ENCODE measurements at regions not wholly inside any gene's neighbourhood (a gene's known extent, or its start where the extent isn't known, plus 50 kb on each side); places are given as distances from the start of the nearest gene placed in this dataset.

GRCh38 chr2:111673526-111673925 lies 210.5 kb downstream of the ANAPC1 start:
- H3K4me3 ChIP-seq (ENCODE audit: low read depth, low read length) = no peak overlapping the region
- no peak for DNase-seq (ENCODE audit: low read depth)
- TF ChIP-seq MYC (IDR thresholded peaks at IDR 0.05; ENCODE audit: low read depth, low read length) (no peak), CTCF (IDR thresholded peaks at IDR 0.05; ENCODE audit: low read depth, low read length) (no peak), POLR2A (IDR thresholded peaks at IDR 0.05; ENCODE audit: extremely low read depth, insufficient read length) (no peak)
- TF ChIP-seq, protein P1, sequence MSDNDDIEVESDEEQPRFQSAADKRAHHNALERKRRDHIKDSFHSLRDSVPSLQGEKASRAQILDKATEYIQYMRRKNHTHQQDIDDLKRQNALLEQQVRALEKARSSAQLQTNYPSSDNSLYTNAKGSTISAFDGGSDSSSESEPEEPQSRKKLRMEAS (IDR thresholded peaks at IDR 0.05; ENCODE audit: low read depth, low read length) = no peak

DNA sequence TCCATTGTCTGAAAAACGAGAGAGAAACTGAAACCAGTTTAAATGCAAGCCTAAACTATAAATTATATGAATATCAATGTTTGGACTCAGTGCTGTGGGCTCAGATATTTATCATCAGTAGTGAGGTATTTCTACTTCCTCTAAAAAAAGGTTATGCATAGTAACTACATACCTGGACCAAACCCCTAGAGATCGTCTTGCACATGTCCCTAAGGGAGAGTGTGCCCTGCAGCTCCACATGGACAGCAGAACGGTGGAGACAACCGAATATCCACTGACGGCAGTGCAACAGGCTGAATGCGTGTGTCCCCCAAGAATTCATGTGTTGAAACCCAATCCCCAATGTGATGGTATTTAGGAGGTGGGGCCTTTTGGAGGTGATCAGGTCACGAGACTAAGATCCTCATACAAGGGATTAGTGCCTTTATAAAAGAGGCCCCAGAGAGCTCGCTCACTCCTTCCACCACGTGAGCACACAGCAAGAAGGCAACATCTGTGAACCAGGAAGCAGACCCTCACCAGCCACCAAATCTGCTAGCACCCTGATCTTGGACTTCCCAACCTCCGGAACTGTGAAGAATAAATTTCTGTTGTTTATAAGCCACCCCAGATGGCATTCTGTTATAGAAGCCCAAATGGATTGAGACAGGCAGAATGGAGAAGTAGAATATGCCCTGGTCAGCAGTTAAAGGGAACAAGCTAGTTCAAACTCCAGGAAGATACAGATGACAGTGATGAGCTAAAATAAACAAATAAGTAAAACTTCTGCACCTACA lies 208.4 kb downstream of the ANAPC1 start:
- TF ChIP-seq CTCF (IDR thresholded peaks at IDR 0.05; ENCODE audit: low read depth, low read length) = no peak
- TF ChIP-seq, protein P1 (IDR thresholded peaks at IDR 0.05; ENCODE audit: low read depth, low read length) = no peak
- no peak for TF ChIP-seq MYC (IDR thresholded peaks at IDR 0.05; ENCODE audit: low read depth, low read length)
- no peak for TF ChIP-seq POLR2A (IDR thresholded peaks at IDR 0.05; ENCODE audit: extremely low read depth, insufficient read length)
- H3K4me3 ChIP-seq (ENCODE audit: low read depth, low read length) = no peak overlapping the region
- DNase-seq (ENCODE audit: low read depth) = no peak

DNA sequence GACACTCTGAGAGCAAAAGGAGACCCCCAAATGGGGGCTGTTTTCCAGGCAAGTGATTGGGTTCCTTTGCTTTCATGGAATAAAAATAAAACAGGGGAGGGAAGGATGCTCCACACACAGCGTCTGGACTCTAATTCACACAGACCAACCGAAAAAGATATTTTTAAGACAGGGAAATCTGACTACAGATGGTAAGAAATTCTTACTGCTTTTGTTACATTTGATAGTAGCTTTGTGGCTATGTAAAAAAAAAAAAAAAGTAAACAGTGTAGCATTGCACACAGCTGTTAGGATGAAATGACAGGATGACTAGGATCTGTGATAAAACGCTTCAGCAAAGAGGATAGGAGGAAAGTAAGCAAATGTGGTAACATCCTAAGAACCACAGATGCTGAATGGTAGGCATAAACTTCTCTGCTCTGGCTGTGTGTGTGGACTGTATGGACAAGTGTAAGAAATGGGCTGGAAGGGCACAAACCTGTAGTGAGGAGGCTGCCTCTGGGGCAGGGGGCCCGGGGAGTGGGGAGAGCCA lies 207.6 kb downstream of the ANAPC1 start:
- H3K4me3 ChIP-seq (ENCODE audit: low read depth, low read length) = no peak overlapping the region
- no peak for TF ChIP-seq CTCF (IDR thresholded peaks at IDR 0.05; ENCODE audit: low read depth, low read length)
- TF ChIP-seq, protein P1 (IDR thresholded peaks at IDR 0.05; ENCODE audit: low read depth, low read length) = no peak
- no peak for TF ChIP-seq POLR2A (IDR thresholded peaks at IDR 0.05; ENCODE audit: extremely low read depth, insufficient read length)
- TF ChIP-seq MYC (IDR thresholded peaks at IDR 0.05; ENCODE audit: low read depth, low read length) = no peak
- no peak for DNase-seq (ENCODE audit: low read depth)

GRCh38 chr2:111678161-111678560 lies 205.8 kb downstream of the ANAPC1 start:
- H3K4me3 ChIP-seq (ENCODE audit: low read depth, low read length) = no peak overlapping the region
- no peak for TF ChIP-seq POLR2A (IDR thresholded peaks at IDR 0.05; ENCODE audit: extremely low read depth, insufficient read length)
- no peak for TF ChIP-seq CTCF (IDR thresholded peaks at IDR 0.05; ENCODE audit: low read depth, low read length)
- no peak for TF ChIP-seq MYC (IDR thresholded peaks at IDR 0.05; ENCODE audit: low read depth, low read length)
- TF ChIP-seq, protein P1 (IDR thresholded peaks at IDR 0.05; ENCODE audit: low read depth, low read length) = no peak
- DNase-seq (ENCODE audit: low read depth) = no peak

- no peak for DNase-seq (ENCODE audit: low read depth)
- H3K4me3 ChIP-seq (ENCODE audit: low read depth, low read length) = no peak overlapping the region
- TF ChIP-seq POLR2A (IDR thresholded peaks at IDR 0.05; ENCODE audit: extremely low read depth, insufficient read length) (no peak), MYC (IDR thresholded peaks at IDR 0.05; ENCODE audit: low read depth, low read length) (no peak), CTCF (IDR thresholded peaks at IDR 0.05; ENCODE audit: low read depth, low read length) (no peak)
- TF ChIP-seq, protein P1 (IDR thresholded peaks at IDR 0.05; ENCODE audit: low read depth, low read length) = no peak
These were observed 205.3 kb downstream of the ANAPC1 start for GRCh38 chr2:111678651-111679050.
